ENCODE measurements at regions not wholly inside any gene's neighbourhood (a gene's known extent, or its start where the extent isn't known, plus 50 kb on each side); places are given as distances from the start of the nearest gene placed in this dataset.

GRCh38 chr2:3044587-3045317, 332.9 kb downstream of the EIPR1 start:
- ChIA-PET CTCF (interaction anchor here (0.6 kb wide), 1 partner anchor 347 kb away, joined by 3 read pairs; no protein-coding TSS in a partner anchor), POLR2A (no interaction called here)
- DNase-seq (ENCODE audit: unreplicated experiment), result no peak
- intact Hi-C loops (cut with micrococcal nuclease), result no loop called here
- Mint-ChIP-seq H3K9me3 (ENCODE audit: unreplicated experiment) (peaks cover 8% of the 10 kb centered on the region), H3K27me3 (ENCODE audit: insufficient read depth, unreplicated experiment) (no peaks in the 10 kb centered on the region), H3K4me1 (ENCODE audit: insufficient read depth, unreplicated experiment) (no peaks in the 10 kb centered on the region), H3K27ac (ENCODE audit: low read depth, unreplicated experiment) (no peak overlapping the region), H3K4me3 (ENCODE audit: unreplicated experiment) (no peak overlapping the region), H3K36me3 (ENCODE audit: insufficient read depth, unreplicated experiment) (no peaks in the 10 kb centered on the region)
- BruUV-seq (replicated peaks), result no TSS peak
- TF ChIP-seq CTCF (IDR thresholded peaks at IDR 0.05; ENCODE audit: unreplicated experiment), result no peak

- no peak for DNase-seq (ENCODE audit: unreplicated experiment)
- CTCF ChIA-PET, result interaction anchor here (0.6 kb wide), 1 partner anchor 316 kb away, joined by 3 read pairs; no protein-coding TSS in a partner anchor
- POLR2A ChIA-PET, result no interaction called here
- no peaks in the 10 kb centered on the region for H3K27me3 Mint-ChIP-seq (ENCODE audit: insufficient read depth, unreplicated experiment)
- TF ChIP-seq CTCF (IDR thresholded peaks at IDR 0.05; ENCODE audit: unreplicated experiment), result no peak
- no peaks in the 10 kb centered on the region for H3K4me1 Mint-ChIP-seq (ENCODE audit: insufficient read depth, unreplicated experiment)
- H3K27ac Mint-ChIP-seq (ENCODE audit: low read depth, unreplicated experiment), result no peak overlapping the region
- no TSS peak for BruUV-seq (replicated peaks)
- peaks cover 8% of the 10 kb centered on the region for H3K9me3 Mint-ChIP-seq (ENCODE audit: unreplicated experiment)
- intact Hi-C loops (cut with micrococcal nuclease), result no loop called here
- H3K36me3 Mint-ChIP-seq (ENCODE audit: insufficient read depth, unreplicated experiment), result no peaks in the 10 kb centered on the region
- H3K4me3 Mint-ChIP-seq (ENCODE audit: unreplicated experiment), result no peak overlapping the region
Measured at GRCh38 chr2:3043726-3044125, 333.9 kb downstream of the EIPR1 start.

- no peaks in the 10 kb centered on the region for H3K27me3 Mint-ChIP-seq (ENCODE audit: insufficient read depth, unreplicated experiment)
- no peak overlapping the region for H3K27ac Mint-ChIP-seq (ENCODE audit: low read depth, unreplicated experiment)
- ChIA-PET CTCF (interaction anchor here (0.7 kb wide), 1 partner anchor 578 kb away, joined by 3 read pairs; no protein-coding TSS in a partner anchor), POLR2A (no interaction called here)
- H3K4me3 Mint-ChIP-seq (ENCODE audit: unreplicated experiment), result no peak overlapping the region
- no TSS peak for BruUV-seq (replicated peaks)
- H3K36me3 Mint-ChIP-seq (ENCODE audit: insufficient read depth, unreplicated experiment), result no peaks in the 10 kb centered on the region
- no peak for TF ChIP-seq CTCF (IDR thresholded peaks at IDR 0.05; ENCODE audit: unreplicated experiment)
- DNase-seq (ENCODE audit: unreplicated experiment), result no peak
- H3K4me1 Mint-ChIP-seq (ENCODE audit: insufficient read depth, unreplicated experiment), result no peaks in the 10 kb centered on the region
- H3K9me3 Mint-ChIP-seq (ENCODE audit: unreplicated experiment), result peaks cover 8% of the 10 kb centered on the region
- intact Hi-C loops (cut with micrococcal nuclease), result no loop called here
Measured at GRCh38 chr2:3042601-3043585, 334.7 kb downstream of the EIPR1 start.

Data from MCF 10A (cell line).